HL-60/S4 (cell line): ENCODE measurements at regions not wholly inside any gene's neighbourhood (a gene's known extent, or its start where the extent isn't known, plus 50 kb on each side); places are given as distances from the start of the nearest gene placed in this dataset.

Source experiments
- in situ Hi-C: fragments of 300-500 bp; cut with MboI; formaldehyde crosslinking; loops from 2 replicates; pipeline ENCODE4 v1.14.3; 2022; ENCODE audit warnings: low sequenced_read_pairs

DNA sequence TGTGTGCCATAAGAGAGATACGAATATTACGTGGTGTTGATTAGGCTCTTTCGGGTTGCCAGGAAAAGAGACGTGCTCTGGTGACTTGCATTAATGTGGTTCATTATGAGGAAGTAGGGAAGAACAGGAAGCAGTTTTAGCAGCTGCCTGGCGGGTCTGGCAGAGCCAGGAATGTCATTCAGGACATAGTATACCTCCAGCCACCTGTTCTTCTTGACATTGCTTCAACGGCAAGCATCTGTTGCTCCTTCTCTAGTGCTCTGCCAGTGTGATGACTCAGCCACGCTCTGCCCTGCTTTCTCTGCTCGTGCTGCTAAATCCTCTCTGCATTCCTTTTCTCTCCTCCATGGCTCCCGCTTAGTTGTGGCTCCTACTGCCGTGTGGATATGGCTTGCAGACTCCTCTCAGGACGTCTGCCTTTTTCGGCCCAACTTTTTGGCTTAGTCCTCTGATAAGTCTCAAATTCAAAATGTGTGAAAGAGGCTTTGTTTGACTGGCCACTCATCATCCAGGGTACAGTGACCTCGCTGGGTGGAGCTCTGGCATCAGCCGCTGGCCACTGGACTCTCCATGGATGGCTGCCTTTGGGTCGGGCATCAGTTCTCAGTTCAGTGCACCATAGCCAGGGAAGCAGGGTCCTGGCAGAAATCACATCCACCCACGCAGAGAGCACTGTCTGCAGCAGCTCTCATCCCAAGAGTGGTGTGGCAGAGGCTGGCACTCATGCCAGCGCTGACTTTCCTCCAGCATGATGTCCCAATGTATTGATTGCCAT lies 89.3 kb upstream of the KLF3 start:
- in situ Hi-C loops: no loop called here

DNA sequence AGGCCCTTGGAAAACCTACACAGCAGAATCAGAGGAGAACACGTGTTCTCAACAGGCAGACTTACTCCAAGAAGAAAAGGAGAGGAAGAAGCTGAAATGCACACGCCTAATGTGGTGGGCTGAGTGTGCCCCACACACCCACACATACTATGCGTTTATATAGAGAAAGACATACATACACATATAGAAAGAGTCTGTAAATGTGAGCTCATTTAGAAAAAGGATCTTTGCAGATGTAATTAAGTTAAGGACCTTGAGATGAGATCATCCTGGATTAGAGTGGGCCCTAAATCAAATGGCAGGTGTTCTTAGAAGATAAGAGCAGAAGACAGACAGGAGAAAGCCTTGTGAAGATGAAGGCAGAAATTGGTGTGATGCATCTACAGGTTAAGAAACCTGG lies 87.2 kb upstream of the KLF3 start:
- in situ Hi-C loops: no loop called here

DNA sequence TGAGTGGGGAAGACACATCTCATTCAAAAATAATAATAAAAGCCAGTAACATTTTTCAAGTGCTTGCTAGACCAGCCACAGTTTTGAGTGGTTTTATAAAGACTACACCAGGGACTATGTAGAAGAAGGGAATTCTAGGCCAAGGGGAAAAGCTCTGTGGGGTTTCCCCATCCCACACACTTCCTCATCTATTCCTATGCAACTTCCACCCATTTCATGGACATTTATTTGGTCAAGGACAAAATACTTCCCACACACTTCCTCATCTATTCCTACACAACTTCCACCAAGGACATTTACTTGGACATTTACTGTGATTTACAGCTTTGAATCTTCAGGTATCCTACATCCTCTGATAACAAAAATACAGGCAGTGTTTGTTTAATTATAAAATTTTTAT lies 86.5 kb upstream of the KLF3 start:
- in situ Hi-C loops: no loop called here

DNA sequence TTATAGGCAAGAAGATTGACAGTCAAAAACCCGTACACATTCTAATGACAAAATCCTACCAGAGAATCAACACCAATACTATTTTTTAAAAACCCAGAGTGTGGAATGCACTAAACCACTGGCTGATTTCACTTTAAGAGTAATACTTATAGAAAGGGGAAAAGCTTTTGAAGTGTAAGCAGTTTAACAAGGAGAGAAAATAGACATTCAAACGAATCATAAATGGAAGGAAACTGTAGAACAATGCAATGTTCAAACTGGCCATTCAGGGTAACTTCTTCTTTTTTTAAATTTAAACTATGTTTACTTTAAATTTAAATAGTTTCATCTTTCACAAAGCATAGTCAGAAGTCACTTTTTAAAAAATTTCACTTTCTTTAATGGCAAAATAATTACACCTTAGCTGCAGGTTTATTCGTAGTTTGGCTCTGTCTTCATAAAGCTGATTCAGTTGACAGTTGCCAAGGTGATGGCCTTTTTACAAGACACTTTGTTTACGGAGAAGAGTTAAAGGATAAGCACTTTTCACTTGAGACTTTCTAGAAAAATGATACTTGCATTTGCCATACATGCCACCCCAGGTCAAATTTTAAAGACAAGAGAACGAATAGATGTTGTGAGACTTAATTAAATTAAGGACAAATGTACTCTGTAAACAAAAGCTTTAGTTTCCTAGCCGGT lies 82.4 kb upstream of the KLF3 start:
- in situ Hi-C loops: no loop called here

DNA sequence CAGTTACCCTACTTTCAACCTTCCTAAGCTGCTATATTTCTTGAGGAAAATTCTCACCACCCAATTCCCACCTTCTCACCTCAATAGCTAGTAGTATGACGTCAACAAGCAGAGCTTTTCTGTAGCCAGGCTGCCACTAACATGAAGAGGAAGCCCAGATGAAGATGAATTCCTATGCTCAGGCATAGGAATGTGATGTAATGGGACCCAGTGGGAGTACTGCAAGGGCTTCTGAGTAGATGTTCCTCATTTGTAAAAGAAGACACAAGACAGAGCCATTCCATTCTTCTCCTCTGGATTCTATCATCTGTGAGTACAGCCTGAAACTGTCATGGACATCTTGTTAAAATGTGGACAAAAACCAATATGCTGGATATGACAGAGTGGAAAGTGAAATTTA lies 81.6 kb upstream of the KLF3 start:
- in situ Hi-C loops: no loop called here

DNA sequence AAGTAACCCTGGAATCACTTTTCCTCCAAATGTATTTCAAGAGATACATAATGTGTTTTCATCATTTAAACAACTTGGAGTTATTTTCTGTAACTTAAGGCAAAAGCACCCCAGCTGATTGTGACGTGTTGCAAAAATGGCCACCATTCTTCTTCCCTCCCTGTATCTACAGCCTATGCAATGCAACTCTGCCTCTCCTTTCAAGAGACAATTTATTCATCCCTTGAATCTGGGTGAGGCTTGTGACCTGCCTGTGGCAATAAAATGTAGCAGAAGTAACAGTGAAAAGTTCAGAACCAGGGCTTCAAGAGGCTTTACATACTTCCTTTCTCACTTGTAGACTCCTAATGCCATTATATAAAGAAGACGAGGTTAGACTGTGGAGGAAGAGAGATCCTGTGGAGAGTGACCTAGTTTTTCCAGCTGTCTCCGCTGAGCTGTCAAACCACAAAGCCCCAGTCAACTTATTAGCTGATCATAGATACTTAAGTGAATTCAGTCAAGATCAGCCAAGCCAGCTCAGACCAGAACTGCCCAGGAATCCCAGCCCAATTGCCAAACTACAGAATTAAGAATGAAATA lies 81.0 kb upstream of the KLF3 start:
- in situ Hi-C loops: no loop called here

DNA sequence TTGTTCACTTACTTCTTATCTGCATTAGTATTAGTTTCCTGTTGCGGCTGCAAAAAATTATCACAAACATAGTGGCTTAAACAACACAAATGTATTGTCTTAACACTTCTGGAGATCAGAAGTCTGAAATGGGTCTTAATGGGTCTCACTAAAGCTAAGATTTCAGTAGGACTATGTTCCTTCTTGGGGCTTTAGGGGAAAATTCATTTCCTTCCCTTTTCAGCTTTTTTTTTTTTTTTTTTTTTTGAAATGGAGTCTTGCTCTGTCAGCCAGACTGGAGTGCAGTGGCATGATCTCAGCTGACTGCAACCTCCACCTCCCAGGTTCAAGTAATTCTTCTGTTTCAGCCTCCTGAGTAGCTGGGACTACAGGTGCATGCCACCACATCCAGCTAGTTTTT lies 78.1 kb upstream of the KLF3 start:
- in situ Hi-C loops: no loop called here

DNA sequence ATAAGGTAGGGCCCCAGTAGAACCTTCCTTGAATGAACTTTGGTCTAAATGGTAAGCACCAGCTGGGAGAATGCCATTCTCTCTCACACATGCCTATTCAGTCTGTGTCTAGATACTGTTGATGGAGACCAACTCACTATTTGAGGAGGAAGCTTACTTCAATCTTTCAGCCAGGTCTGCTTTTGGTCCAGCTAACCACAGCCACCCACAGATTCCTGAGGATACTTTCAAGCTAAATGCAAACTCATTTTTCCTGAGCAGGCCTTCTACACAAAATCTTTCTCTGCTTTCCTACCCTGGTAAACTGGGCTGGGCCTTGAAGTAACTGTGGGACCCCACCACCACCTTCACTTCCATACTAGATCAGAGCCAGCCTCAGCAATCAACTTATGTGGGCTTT lies 76.9 kb upstream of the KLF3 start:
- in situ Hi-C loops: no loop called here

DNA sequence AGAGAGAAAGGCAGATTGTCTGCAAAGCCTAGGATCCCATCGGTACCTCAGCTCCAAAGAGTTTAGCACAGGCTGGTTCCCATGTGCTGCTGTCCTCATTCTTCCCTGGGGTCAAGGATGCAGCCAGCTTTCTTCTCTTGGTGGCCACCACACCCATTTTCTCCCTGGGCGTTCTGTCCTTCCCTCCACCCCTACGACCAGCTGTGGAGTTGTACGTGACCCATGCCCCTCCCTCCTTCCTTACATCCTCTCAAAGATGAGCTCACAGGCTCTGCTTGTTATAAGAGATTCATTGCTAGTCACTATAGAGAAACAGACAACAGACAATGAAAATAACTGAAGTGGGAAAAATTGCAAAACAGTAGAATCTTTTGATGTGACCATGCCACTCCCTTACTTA lies 74.0 kb upstream of the KLF3 start:
- in situ Hi-C loops: no loop called here

DNA sequence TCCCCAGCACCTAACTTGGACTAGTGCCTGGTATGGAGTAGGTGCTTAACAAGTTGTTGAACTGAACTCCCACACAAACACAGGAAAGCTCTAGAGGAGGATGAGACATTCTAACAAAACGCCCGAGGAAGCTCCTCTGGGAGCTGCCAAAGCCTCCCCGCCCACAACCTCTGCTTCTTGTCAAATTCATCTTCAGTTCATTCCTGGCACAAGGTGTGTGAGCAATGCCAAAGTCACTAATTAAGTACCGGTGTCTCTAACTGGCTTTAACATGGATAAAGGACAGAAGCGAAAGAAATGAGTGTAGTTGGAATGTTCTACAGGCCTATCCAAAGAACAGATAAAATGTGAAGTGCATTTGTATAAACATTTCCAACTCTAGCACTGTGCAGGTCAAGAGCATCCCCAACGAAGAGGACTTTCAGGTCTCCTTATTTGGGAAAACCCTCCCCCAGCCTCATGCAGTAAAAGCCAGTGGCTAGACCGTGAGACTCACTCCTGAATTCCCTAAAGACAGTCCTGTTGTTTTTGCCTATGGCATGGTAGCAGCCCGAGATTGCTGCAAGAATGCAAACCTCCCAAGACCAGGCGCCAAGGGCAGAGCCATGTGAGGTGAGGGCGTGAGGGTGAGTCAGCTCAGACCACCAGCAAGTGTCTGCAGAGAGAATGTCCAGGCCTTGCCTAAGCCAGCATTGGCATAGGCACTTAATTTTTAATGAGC lies 72.2 kb upstream of the KLF3 start:
- in situ Hi-C loops: no loop called here

DNA sequence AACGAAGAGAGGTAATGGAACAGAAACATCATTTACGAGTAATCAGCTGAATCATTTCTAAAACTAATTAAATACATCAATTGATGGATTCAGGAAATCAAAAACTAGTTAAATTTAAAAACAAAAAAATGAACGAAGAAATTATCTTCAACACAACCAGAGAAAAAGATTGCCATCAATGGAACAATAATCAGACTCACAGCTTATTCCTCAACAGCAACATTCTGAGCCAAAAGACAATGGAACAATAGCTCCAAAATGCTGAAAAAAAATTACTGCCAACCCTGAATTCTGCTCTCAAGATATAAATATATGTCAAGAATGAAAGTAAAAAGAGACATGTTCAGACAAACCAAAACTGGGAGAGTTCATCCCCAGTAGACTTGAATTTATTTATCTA lies 65.5 kb upstream of the KLF3 start:
- in situ Hi-C loops: no loop called here

DNA sequence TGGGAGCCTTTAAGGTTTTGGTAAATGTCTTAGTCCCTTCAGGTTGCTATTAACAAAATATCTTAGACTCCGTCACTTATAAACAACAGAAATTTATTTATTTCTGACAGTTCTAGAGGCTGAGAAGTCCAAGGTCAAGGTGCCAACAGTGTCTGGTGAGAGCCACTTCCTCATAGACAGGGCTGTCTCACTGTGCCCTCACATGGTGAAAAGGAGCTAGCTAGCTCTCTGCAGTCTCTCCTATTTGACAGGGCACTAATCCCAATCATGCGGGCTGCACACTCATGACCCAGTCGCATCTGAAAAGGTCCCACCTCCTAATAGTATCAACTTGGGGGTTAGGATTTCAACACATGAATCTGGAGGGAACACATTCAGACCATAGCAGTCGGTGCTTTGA lies 63.4 kb upstream of the KLF3 start:
- in situ Hi-C loops: no loop called here

DNA sequence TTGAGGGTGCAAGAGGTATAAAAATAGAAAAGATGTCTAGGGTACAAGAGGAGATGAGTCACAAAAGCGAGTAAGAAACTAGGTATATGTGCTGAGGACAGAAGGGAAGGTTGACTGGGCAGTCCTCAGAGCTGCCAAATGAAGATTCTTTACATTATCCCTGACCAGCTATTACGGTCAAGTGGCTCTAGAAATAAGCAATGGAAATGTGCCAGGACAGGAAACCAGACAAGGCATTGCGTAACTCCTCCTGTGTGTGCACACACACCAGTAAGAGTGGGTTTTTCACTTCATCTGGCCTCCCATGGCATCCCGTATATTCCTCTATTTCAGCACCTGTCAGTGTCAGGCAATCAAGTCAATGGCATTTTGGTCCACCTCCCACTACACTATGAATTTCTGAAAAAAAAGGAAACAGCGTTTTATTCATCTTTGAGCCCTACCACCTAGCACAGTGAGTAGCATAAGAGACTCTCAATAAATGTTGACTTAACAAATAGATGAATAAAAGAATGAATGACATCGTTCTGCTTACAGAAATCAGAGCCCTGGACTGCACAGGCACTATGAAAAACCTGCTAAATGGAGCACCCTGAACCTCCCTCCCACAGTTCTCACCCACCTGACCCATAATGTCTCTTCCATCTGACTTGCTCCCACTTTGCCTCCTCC lies 62.6 kb upstream of the KLF3 start:
- in situ Hi-C loops: no loop called here

DNA sequence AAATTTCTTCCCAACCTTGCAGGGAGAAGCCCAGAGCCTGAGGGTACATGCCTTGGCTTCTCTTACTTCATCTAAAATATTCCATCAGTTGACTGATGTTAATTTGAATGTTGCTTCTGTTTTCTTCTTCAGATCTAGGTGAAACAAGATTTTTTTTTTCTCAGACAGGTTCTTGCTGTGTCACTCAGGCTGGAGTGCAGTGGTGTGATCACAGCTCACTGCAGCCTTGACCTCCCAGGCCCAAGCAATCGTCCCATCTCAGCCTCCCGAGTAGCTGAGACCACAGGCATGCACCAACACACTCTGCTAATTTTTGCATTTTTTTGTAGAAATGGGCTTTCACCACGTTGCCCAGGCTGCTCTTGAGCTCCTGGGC lies 62.1 kb upstream of the KLF3 start:
- in situ Hi-C loops: no loop called here

DNA sequence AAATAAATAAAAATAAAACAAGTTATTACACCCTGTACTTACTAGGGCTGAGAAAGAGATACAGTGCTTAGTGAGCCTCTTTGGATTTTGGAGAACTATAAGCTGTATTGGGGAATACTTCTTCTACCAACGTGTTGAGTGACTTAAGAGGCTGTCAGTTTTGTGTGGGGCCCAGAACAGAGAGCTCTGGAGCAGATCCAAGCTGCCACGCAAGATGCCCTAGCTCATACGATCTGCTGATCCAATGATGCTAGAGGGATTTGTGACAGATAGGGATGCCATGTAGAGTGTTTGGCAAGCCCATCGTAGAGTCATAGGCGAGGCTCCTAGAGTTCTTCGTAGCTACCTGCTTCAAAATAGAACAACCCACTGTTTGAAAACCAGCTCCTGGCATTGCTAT lies 60.3 kb upstream of the KLF3 start:
- in situ Hi-C loops: no loop called here

DNA sequence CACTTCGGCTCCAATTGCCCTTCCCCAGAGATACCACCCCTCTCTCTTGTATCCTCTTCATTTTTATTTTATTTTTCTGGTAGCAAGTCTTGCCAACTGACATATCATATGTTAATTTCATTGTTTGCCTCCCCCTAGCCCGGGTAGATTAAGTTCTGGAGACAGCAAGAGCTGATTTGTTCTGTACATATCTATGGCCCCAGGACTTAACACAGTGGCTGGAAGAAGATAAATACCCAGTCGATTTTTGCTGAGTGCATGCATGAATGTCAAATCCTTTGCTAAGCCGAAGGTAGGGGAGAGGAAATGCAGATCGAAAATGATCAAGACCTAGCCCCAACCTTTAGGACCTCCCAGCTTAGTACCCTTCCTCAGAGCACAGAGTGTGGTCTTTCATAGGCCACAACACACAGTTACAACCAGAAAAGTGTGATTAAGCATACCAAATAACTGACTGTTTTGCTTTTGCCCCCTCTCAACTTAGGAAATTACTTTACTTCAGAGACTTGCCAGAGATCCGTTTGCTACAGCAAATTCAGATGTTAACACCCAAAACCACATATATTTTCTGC lies 58.7 kb upstream of the KLF3 start:
- in situ Hi-C loops: no loop called here

DNA sequence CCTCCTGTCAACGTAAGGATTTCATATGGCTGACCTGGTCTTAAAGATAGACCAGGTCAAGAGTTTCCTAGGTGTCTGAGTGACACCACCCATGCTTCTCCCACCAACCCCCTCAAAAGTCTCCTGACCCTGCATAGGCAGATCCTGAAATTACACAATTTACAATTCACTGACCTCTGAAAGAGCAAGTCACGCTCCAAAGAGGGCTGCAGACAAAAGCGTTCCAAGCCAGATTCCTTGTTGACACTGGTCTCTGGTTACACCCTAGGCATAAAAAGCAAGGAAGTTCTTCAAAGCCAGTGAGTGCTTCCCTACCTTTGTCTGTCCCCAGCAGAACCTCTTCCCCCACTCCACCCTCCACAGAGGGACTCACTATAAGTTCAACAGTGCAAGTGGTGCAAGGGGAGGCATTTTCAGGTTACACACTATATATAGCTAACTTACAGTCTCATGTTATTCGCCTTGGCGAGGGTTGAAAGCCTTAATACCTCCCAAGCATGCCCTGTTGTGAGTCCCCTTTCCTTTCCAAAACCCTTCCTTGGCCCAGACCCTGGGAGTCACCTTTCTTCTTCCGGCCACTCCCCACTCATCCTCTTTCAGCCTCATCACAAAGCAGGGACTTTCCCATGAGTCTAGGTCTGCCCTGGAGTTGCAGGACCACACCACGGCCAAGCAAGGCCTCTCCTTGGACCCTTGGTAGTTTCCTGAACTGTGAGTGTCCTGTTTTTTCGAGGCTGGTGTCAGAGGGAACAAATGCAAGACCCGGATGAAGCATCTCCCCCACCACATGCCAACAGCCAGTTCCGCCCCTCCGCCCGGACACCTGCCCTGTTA lies 58.0 kb upstream of the KLF3 start:
- in situ Hi-C loops: no loop called here

DNA sequence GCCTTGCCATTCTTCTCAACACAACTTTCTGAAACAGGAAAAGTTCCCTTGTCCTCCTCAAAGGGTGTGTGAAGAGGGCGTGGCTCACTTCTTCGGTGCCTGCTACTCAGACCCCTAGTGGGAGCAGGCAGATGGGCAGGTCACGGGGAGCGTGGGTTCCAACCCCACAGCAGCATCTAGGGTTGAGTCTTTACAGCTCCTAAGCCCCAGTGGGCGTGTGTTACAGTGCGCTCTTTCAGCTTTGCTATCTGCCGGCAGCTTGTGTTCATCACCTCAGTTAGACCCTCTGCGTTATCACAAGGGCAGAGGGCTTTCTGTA lies 57.5 kb upstream of the KLF3 start:
- in situ Hi-C loops: no loop called here

DNA sequence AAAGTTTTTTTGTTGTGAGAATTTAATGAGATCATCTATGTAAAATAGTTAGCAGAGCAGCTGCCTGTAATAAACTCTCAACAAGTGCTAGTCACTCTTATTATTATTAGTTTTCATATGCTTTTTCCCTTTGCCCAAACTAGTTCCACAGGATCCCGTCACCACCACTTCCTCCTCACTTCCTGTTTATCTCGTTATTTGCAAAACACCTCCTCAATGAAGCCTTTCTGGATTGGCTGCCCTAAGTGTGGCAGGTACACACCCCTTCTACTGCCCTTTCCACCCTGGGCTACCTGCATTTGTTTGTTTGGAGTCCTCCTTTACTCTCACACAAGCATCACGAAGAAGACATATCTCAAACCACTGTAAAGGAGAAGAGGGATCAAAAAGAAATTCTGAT lies 54.4 kb upstream of the KLF3 start:
- in situ Hi-C loops: no loop called here

DNA sequence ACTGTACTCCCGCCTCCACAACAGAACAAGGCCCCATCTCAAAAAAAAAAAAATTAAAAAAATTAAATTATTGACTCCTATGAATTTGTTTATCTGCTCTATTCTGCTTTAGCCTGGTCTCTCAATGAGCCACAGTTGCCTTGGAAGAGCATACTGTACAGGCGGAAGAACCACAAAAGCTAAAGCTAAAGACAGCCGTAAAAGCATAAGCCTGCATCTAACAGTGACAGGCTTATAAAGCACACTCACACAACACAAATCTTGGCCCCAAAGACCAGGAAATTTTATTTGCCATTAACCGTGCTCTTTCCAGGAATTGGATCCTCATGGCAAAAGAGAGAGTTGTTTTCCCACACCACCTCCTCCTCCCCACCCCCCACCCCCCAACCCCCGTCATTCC lies 53.5 kb upstream of the KLF3 start:
- in situ Hi-C loops: no loop called here
